AG04449 (cell line): ENCODE measurements at regions not wholly inside any gene's neighbourhood (a gene's known extent, or its start where the extent isn't known, plus 50 kb on each side); places are given as distances from the start of the nearest gene placed in this dataset.

Source experiments
- CTCF ChIA-PET: fragments of 350-600 bp; formaldehyde crosslinking; extraction: SDS; loops from one replicate; lab custom pipeline; 2021; ENCODE audit warnings: antibody characterized with exemption; lab: Yijun Ruan, JAX
- POLR2A ChIA-PET: fragments of 400-600, 350-600 bp; formaldehyde crosslinking; extraction: SDS; loops from one replicate; lab custom pipeline; 2020; ENCODE audit warnings: antibody characterized with exemption, inconsistent platforms; lab: Yijun Ruan, JAX
- DNase-seq: peaks from one replicate; pipeline ENCODE4 v3.0.0-alpha.2; 2010; ENCODE audit warnings: low read depth, low spot score
- H3K4me3 ChIP-seq: 2 replicates; pipeline ENCODE4 v1.5.1; 2011; ENCODE audit warnings: low read depth, mild to moderate bottlenecking, control low read depth, low read length
- TF ChIP-seq, protein P1 (sequence below): IDR thresholded peaks from one replicate; pipeline ENCODE4 v1.5.1; 2011; ENCODE audit warnings: mild to moderate bottlenecking, moderate library complexity, low read length, control low read depth, inconsistent platforms; ENCODE audit not compliant: insufficient read depth; ENCODE audit errors: missing control alignments

DNA sequence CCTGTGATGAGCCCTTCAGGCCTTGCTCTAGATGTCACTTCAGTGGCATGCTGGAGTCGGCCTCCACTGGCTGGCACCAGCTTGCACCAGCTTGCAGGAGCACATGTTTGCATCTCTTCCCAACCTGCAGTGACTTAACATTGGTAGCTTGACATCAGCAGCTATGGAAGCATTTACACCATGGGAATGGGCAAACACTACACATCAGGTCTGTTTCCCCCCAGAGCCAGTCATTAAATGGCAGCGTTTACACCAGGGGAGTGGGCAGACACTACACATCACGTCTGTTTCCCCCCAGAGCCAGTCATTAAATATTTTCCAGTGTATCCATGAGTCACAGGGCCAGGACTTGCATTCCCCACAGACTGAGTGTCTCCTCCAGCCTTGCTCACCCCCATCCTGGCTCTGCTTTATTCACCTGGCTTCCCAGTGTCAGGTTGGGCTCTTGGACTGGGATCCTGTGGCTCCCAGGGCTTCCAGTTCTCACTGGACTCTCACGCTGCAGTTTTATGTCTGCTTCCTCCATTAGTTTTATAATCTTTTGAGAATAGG, 51.6 kb upstream of the VRK1 start:
- CTCF ChIA-PET = interaction anchor here (1.5 to 4.3 kb wide), 2 partner anchors 12 to 178 kb away, joined by 3 to 30 read pairs; no protein-coding TSS in a partner anchor
- no peak for DNase-seq
- TF ChIP-seq, protein P1, sequence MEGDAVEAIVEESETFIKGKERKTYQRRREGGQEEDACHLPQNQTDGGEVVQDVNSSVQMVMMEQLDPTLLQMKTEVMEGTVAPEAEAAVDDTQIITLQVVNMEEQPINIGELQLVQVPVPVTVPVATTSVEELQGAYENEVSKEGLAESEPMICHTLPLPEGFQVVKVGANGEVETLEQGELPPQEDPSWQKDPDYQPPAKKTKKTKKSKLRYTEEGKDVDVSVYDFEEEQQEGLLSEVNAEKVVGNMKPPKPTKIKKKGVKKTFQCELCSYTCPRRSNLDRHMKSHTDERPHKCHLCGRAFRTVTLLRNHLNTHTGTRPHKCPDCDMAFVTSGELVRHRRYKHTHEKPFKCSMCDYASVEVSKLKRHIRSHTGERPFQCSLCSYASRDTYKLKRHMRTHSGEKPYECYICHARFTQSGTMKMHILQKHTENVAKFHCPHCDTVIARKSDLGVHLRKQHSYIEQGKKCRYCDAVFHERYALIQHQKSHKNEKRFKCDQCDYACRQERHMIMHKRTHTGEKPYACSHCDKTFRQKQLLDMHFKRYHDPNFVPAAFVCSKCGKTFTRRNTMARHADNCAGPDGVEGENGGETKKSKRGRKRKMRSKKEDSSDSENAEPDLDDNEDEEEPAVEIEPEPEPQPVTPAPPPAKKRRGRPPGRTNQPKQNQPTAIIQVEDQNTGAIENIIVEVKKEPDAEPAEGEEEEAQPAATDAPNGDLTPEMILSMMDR = no peak
- POLR2A ChIA-PET = no interaction called here
- no peak overlapping the region for H3K4me3 ChIP-seq

DNA sequence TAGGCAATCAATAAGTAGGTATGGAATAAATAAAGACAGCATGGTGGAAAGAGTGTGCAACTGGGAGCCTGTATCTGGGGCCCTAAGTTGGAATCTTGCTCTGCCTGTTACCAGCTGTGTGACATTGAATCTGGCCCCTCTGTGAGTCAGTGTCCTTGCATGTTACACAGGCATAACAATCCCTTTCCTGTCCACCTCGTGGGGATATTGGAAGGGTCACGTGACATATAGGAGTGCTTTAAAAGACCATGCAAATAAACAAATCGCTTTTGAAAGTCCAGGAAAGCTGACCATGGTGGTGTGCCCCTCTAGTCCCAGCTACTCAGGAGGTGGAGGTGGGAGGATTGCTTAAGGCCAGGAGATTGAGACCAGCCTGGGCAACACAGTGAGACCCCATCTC, 51.1 kb upstream of the VRK1 start:
- no peak for DNase-seq
- TF ChIP-seq, protein P1 = no peak
- ChIA-PET CTCF (interaction anchor here (1.5 to 4.3 kb wide), 2 partner anchors 11 to 179 kb away, joined by 3 to 30 read pairs; no protein-coding TSS in a partner anchor), POLR2A (no interaction called here)
- no peak overlapping the region for H3K4me3 ChIP-seq

DNA sequence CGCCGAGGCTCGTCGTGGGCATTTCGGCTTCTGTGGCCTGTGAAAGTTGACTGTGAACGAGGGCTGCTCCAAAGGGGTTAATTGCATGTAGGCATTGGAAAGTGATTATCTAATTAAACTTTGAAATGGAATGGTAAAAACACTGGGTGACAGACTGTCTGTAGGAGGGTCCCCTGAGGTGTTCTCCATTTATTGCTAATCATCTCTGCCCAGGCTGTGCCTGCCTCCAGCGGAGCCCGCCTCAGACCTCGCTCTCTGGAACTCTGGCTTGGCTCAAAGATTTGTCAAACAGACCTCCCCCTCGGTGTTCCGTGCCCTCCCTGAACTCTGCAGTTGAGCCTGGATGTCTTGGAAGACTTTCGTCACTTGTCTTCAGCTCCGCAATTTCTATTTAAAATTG, 50.2 kb upstream of the VRK1 start:
- H3K4me3 ChIP-seq = no peak overlapping the region
- TF ChIP-seq, protein P1 = no peak
- no peak for DNase-seq
- ChIA-PET POLR2A (no interaction called here), CTCF (interaction anchor here (0.8 to 1.5 kb wide), 2 partner anchors 10 to 185 kb away, joined by 3 read pairs; no protein-coding TSS in a partner anchor)
